Panc1 (cell line): ENCODE measurements at regions not wholly inside any gene's neighbourhood (a gene's known extent, or its start where the extent isn't known, plus 50 kb on each side); places are given as distances from the start of the nearest gene placed in this dataset.

ENCODE experiments used
- CTCF ChIP-seq: fragments of 450-650 bp; IDR thresholded peaks from 2 replicates; pipeline ENCODE4 v1.5.1; 2017; ENCODE audit warnings: mild to moderate bottlenecking
- POLR2AphosphoS5 ChIP-seq: IDR thresholded peaks from 2 replicates; pipeline ENCODE4 v1.6.1; 2012; ENCODE audit warnings: mild to moderate bottlenecking, low read depth, low read length, moderate library complexity
- SIN3A ChIP-seq: IDR thresholded peaks from 2 replicates; pipeline ENCODE4 v1.6.1; 2012; ENCODE audit warnings: low read depth, mild to moderate bottlenecking, low read length, moderate library complexity, borderline replicate concordance; ENCODE audit not compliant: insufficient read depth
- TCF7L2 ChIP-seq: IDR thresholded peaks from 2 replicates; pipeline ENCODE4 v1.6.1; 2011; ENCODE audit warnings: mild to moderate bottlenecking, low read depth, low read length, inconsistent platforms
- TF ChIP-seq, protein P1 (sequence below), 2 experiments: IDR thresholded peaks; 2 replicates each; pipeline ENCODE4 v1.6.1; 2011 to 2012; ENCODE audit warnings: low read depth in 2 of 2, control low read depth in 1 of 2, low read length in 1 of 2, mild to moderate bottlenecking in 1 of 2, moderate library complexity in 1 of 2; ENCODE audit not compliant: insufficient read depth in 1 of 2

DNA sequence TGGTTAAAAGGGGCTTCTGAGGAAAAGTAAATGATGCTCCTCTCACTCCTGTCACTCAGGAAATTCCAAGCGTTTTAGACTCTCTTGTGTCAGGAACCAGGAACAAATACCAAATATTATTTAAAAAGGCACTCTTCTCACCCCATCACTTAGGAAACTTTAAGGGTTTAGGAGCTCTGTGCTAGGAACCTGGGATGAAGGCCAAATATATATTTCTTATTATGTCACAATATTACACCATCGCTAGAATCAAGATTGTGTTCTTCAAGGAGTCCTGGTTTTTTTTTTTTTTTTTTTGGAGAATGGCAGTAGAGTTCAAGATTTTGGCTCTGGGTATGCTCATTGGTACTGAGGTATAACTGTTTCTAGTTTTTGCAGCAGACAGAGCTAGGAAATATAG, 79.0 kb upstream of the HEPHL1 start:
- no peak for TF ChIP-seq SIN3A
- no peak for TF ChIP-seq CTCF
- TF ChIP-seq POLR2AphosphoS5: no peak
- TF ChIP-seq, protein P1, sequence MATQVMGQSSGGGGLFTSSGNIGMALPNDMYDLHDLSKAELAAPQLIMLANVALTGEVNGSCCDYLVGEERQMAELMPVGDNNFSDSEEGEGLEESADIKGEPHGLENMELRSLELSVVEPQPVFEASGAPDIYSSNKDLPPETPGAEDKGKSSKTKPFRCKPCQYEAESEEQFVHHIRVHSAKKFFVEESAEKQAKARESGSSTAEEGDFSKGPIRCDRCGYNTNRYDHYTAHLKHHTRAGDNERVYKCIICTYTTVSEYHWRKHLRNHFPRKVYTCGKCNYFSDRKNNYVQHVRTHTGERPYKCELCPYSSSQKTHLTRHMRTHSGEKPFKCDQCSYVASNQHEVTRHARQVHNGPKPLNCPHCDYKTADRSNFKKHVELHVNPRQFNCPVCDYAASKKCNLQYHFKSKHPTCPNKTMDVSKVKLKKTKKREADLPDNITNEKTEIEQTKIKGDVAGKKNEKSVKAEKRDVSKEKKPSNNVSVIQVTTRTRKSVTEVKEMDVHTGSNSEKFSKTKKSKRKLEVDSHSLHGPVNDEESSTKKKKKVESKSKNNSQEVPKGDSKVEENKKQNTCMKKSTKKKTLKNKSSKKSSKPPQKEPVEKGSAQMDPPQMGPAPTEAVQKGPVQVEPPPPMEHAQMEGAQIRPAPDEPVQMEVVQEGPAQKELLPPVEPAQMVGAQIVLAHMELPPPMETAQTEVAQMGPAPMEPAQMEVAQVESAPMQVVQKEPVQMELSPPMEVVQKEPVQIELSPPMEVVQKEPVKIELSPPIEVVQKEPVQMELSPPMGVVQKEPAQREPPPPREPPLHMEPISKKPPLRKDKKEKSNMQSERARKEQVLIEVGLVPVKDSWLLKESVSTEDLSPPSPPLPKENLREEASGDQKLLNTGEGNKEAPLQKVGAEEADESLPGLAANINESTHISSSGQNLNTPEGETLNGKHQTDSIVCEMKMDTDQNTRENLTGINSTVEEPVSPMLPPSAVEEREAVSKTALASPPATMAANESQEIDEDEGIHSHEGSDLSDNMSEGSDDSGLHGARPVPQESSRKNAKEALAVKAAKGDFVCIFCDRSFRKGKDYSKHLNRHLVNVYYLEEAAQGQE (IDR thresholded peaks at IDR 0.05; ENCODE audit: insufficient read depth in 1 of 2, low read depth in 2 of 2, low read length in 1 of 2): no peak
- no peak for TF ChIP-seq TCF7L2
